HG03439 (cell line): ENCODE measurements at regions not wholly inside any gene's neighbourhood (a gene's known extent, or its start where the extent isn't known, plus 50 kb on each side); places are given as distances from the start of the nearest gene placed in this dataset.
"Not testable (repeated sequence)": the region's sequence is repeated elsewhere in the genome, so short reads cannot be mapped to it uniquely, and the experiment has no call there.

ENCODE experiments used
- ATAC-seq: cut with Tn5 transposase; IDR thresholded peaks from one replicate; pipeline ENCODE4 v1.9.1; 2021; ENCODE audit warnings: mild to moderate bottlenecking, moderate library complexity; ENCODE audit not compliant: unreplicated experiment

GRCh38 chr18:58805467-58806187 lies 59.0 kb upstream of the ZNF532 start:
- no peak for ATAC-seq

GRCh38 chr18:58806826-58807714 lies 57.6 kb upstream of the ZNF532 start:
- peak; percentile 92 for ATAC-seq

GRCh38 chr18:58807766-58808165 lies 56.9 kb upstream of the ZNF532 start:
- no peak for ATAC-seq

- ATAC-seq, result no peak
Measured at GRCh38 chr18:58808349-58808748, 56.3 kb upstream of the ZNF532 start.

GRCh38 chr18:58811859-58812258 lies 52.8 kb upstream of the ZNF532 start:
- not testable (repeated sequence) for ATAC-seq

- no peak for ATAC-seq
Measured at GRCh38 chr18:58813105-58813504, 51.6 kb upstream of the ZNF532 start.

GRCh38 chr18:58813561-58814225 lies 51.0 kb upstream of the ZNF532 start:
- no peak for ATAC-seq

GRCh38 chr18:58814317-58814716 lies 50.4 kb upstream of the ZNF532 start:
- ATAC-seq, result no peak
